ENCODE measurements at regions not wholly inside any gene's neighbourhood (a gene's known extent, or its start where the extent isn't known, plus 50 kb on each side); places are given as distances from the start of the nearest gene placed in this dataset.

DNA sequence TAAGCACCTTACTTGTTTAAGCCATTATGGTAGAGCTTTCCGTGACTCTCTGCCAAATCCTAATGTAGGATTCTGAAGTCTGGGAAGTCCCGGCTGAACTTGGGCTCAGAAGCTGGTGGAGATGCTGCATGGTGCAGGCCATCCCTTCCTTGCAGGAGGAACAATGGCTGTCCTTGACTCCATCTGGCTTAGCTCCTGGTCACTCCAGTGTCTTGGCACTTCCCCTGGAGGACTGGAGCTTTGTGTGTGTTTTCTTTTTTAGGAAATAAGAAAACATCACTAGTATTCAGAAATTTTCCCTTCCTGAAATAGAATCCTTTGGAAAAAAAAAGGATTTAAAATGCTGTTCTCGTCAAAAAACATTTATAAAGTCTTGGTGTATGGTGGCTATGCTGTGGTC lies 209.3 kb upstream of the ROPN1 start:
- no peak overlapping the region for H3K27ac ChIP-seq (ENCODE audit: low read depth in 1 of 2, low read length in 2 of 2)
- WGBS: 85% methylated on average over 3 of the region's 3 CpGs
- H3K4me3 ChIP-seq (ENCODE audit: low read depth in 1 of 3, low read length in 3 of 3): no peak overlapping the region
- TF ChIP-seq FOXA1 (IDR thresholded peaks at IDR 0.05): no peak
- TF ChIP-seq, protein P1, sequence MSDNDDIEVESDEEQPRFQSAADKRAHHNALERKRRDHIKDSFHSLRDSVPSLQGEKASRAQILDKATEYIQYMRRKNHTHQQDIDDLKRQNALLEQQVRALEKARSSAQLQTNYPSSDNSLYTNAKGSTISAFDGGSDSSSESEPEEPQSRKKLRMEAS (IDR thresholded peaks at IDR 0.05): no peak
- no peak for TF ChIP-seq FOXA2 (IDR thresholded peaks at IDR 0.05)
- TF ChIP-seq, protein P2, sequence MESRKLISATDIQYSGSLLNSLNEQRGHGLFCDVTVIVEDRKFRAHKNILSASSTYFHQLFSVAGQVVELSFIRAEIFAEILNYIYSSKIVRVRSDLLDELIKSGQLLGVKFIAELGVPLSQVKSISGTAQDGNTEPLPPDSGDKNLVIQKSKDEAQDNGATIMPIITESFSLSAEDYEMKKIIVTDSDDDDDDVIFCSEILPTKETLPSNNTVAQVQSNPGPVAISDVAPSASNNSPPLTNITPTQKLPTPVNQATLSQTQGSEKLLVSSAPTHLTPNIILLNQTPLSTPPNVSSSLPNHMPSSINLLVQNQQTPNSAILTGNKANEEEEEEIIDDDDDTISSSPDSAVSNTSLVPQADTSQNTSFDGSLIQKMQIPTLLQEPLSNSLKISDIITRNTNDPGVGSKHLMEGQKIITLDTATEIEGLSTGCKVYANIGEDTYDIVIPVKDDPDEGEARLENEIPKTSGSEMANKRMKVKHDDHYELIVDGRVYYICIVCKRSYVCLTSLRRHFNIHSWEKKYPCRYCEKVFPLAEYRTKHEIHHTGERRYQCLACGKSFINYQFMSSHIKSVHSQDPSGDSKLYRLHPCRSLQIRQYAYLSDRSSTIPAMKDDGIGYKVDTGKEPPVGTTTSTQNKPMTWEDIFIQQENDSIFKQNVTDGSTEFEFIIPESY (IDR thresholded peaks at IDR 0.05): no peak
- TF ChIP-seq, protein P3, sequence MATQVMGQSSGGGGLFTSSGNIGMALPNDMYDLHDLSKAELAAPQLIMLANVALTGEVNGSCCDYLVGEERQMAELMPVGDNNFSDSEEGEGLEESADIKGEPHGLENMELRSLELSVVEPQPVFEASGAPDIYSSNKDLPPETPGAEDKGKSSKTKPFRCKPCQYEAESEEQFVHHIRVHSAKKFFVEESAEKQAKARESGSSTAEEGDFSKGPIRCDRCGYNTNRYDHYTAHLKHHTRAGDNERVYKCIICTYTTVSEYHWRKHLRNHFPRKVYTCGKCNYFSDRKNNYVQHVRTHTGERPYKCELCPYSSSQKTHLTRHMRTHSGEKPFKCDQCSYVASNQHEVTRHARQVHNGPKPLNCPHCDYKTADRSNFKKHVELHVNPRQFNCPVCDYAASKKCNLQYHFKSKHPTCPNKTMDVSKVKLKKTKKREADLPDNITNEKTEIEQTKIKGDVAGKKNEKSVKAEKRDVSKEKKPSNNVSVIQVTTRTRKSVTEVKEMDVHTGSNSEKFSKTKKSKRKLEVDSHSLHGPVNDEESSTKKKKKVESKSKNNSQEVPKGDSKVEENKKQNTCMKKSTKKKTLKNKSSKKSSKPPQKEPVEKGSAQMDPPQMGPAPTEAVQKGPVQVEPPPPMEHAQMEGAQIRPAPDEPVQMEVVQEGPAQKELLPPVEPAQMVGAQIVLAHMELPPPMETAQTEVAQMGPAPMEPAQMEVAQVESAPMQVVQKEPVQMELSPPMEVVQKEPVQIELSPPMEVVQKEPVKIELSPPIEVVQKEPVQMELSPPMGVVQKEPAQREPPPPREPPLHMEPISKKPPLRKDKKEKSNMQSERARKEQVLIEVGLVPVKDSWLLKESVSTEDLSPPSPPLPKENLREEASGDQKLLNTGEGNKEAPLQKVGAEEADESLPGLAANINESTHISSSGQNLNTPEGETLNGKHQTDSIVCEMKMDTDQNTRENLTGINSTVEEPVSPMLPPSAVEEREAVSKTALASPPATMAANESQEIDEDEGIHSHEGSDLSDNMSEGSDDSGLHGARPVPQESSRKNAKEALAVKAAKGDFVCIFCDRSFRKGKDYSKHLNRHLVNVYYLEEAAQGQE (IDR thresholded peaks at IDR 0.05): no peak
- TF ChIP-seq JUND (IDR thresholded peaks at IDR 0.05): no peak
- TF ChIP-seq EGR1 (IDR thresholded peaks at IDR 0.05; ENCODE audit: low read depth in 2 of 2): no peak
- TF ChIP-seq TAF1 (conservative IDR thresholded peaks at IDR 0.05): no peak
- TF ChIP-seq SP1 (IDR thresholded peaks at IDR 0.05): no peak
- H3K27me3 ChIP-seq (ENCODE audit: control insufficient read depth in 4 of 4, insufficient read depth in 4 of 4, low read length in 3 of 4): no peaks in the 10 kb centered on the region
- no peak overlapping the region for H3K9ac ChIP-seq (ENCODE audit: low read depth in 1 of 2, low read length in 2 of 2)
- DNase-seq (ENCODE audit: low spot score): no peak
- H3K36me3 ChIP-seq (ENCODE audit: control insufficient read depth in 4 of 4, insufficient read depth in 3 of 4, low read depth in 1 of 4, low read length in 3 of 4): no peaks in the 10 kb centered on the region
- H3K9me3 ChIP-seq (ENCODE audit: control insufficient read depth in 4 of 4, low read length in 3 of 4): no peaks in the 10 kb centered on the region
- H3K4me1 ChIP-seq (ENCODE audit: control insufficient read depth in 4 of 4, insufficient read depth in 4 of 4, low read length in 3 of 4): no peaks in the 10 kb centered on the region

DNA sequence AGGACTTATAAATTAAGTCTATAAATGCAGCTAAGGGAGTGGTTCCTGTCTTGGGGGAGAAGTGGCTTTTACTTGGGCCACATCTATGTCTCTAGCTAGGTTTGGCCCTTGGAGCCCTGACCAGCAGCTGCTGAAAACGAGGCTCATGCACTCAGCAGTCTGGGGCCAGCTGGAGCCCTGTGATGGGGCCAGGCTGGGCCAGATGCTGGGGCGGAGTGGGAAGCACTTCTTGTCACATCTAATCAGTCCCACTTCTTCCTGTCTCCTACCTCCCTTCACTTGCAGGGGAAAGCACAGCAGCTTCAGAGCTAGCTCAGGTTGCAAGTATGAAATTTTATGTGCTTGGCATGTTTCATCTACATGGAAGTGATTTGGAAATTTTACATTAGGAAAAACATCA lies 209.9 kb upstream of the ROPN1 start:
- no peaks in the 10 kb centered on the region for H3K9me3 ChIP-seq (ENCODE audit: control insufficient read depth in 4 of 4, low read length in 3 of 4)

More for the DNA sequence above, 209.9 kb upstream of the ROPN1 start:
- Histone ChIP-seq H3K4me1 (ENCODE audit: control insufficient read depth in 4 of 4, insufficient read depth in 4 of 4, low read length in 3 of 4) (no peaks in the 10 kb centered on the region), H3K9ac (ENCODE audit: low read depth in 1 of 2, low read length in 2 of 2) (no peak overlapping the region), H3K27ac (ENCODE audit: low read depth in 1 of 2, low read length in 2 of 2) (no peak overlapping the region), H3K36me3 (ENCODE audit: control insufficient read depth in 4 of 4, insufficient read depth in 3 of 4, low read depth in 1 of 4, low read length in 3 of 4) (no peaks in the 10 kb centered on the region), H3K27me3 (ENCODE audit: control insufficient read depth in 4 of 4, insufficient read depth in 4 of 4, low read length in 3 of 4) (no peaks in the 10 kb centered on the region), H3K4me3 (ENCODE audit: low read depth in 1 of 3, low read length in 3 of 3) (no peak overlapping the region)
- 55% methylated on average over 2 of the region's 2 CpGs for WGBS
- DNase-seq (ENCODE audit: low spot score): no peak
- TF ChIP-seq, protein P2 (IDR thresholded peaks at IDR 0.05): no peak
- TF ChIP-seq JUND (IDR thresholded peaks at IDR 0.05) (no peak), TAF1 (conservative IDR thresholded peaks at IDR 0.05) (no peak), EGR1 (IDR thresholded peaks at IDR 0.05; ENCODE audit: low read depth in 2 of 2) (no peak), HNF4A (conservative IDR thresholded peaks at IDR 0.05) (no peak), SP1 (IDR thresholded peaks at IDR 0.05) (no peak)
- TF ChIP-seq, protein P4, sequence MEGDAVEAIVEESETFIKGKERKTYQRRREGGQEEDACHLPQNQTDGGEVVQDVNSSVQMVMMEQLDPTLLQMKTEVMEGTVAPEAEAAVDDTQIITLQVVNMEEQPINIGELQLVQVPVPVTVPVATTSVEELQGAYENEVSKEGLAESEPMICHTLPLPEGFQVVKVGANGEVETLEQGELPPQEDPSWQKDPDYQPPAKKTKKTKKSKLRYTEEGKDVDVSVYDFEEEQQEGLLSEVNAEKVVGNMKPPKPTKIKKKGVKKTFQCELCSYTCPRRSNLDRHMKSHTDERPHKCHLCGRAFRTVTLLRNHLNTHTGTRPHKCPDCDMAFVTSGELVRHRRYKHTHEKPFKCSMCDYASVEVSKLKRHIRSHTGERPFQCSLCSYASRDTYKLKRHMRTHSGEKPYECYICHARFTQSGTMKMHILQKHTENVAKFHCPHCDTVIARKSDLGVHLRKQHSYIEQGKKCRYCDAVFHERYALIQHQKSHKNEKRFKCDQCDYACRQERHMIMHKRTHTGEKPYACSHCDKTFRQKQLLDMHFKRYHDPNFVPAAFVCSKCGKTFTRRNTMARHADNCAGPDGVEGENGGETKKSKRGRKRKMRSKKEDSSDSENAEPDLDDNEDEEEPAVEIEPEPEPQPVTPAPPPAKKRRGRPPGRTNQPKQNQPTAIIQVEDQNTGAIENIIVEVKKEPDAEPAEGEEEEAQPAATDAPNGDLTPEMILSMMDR (IDR thresholded peaks at IDR 0.05; ENCODE audit: low read depth, low read length, missing input control): no peak
- TF ChIP-seq, protein P3 (IDR thresholded peaks at IDR 0.05): no peak
- TF ChIP-seq, protein P1 (IDR thresholded peaks at IDR 0.05): no peak

Data from liver (tissue), 8 donors.